GM19452 (cell line): ENCODE measurements at regions not wholly inside any gene's neighbourhood (a gene's known extent, or its start where the extent isn't known, plus 50 kb on each side); places are given as distances from the start of the nearest gene placed in this dataset.
"Not testable (repeated sequence)": the region's sequence is repeated elsewhere in the genome, so short reads cannot be mapped to it uniquely, and the experiment has no call there.

Source experiments
- ATAC-seq: cut with Tn5 transposase; IDR thresholded peaks from one replicate; pipeline ENCODE4 v1.9.1; 2021; ENCODE audit not compliant: unreplicated experiment

DNA sequence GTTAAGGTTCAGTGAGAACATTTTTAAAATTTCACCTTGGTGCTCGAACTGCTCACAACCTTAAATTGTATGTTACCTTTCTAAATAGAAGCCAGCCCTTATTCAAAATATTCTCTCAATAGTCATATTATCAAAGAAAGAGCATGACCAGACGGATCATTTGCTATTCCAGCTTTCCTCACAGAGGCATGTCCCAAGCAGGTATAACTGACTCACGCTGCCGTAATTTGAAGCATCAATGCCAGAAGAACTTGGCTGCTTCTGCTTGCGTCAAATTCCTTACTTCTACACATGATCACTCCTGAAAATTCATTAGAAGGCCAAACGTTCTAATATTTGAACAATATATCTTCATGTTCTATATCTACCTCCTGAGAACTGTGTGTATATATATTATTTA lies 69.5 kb upstream of the VGLL4 start:
- no peak for ATAC-seq

- no peak for ATAC-seq
These were observed 68.9 kb upstream of the VGLL4 start for GRCh38 chr3:11712646-11713045.

- no peak for ATAC-seq
These were observed 68.2 kb upstream of the VGLL4 start for GRCh38 chr3:11711876-11712275.

DNA sequence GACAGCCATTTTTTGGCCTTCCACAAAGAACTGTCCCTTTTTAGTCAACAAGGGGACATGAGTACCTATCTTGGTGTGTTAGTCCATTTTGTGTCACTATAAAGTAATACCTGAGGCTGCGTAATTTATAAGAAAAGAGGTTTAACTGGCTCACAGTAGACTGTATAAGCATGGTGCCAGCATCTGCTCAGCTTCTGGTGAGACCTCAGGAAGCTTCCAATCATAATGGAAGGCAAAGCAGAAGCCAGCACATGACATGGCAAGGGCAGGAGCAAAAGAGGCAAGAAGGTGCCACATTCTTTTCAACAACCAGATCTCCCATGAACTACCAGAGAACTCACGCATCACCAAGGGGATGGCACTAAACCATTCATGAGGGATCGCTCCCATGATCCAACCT lies 66.1 kb upstream of the VGLL4 start:
- no peak for ATAC-seq

GRCh38 chr3:11707084-11707483 lies 63.4 kb upstream of the VGLL4 start:
- ATAC-seq: not testable (repeated sequence)

GRCh38 chr3:11706604-11707003 lies 62.9 kb upstream of the VGLL4 start:
- no peak for ATAC-seq

GRCh38 chr3:11705049-11705448 lies 61.3 kb upstream of the VGLL4 start:
- ATAC-seq: no peak

DNA sequence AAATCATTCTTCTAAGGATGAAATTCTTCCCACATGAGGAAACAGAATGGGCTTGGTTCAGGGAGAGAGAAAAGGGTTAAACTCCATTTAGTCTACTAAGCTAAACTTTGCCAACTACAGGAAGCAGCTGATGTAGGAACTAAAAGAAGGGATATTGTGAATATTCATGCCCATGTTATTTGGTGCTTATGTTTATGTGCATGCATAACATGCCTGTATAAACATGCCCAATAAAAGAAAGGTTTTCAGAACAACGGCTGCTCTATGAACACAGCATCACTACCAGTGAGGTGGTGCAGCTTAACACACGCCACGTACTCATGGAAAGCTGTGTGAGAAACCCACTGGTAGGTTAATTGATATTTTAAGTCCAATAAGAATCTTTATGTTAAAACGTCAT lies 59.4 kb upstream of the VGLL4 start:
- no peak for ATAC-seq

GRCh38 chr3:11699083-11699427 lies 55.3 kb upstream of the VGLL4 start:
- no peak for ATAC-seq

- ATAC-seq: no peak
These were observed 54.8 kb upstream of the VGLL4 start for GRCh38 chr3:11698326-11699082.

DNA sequence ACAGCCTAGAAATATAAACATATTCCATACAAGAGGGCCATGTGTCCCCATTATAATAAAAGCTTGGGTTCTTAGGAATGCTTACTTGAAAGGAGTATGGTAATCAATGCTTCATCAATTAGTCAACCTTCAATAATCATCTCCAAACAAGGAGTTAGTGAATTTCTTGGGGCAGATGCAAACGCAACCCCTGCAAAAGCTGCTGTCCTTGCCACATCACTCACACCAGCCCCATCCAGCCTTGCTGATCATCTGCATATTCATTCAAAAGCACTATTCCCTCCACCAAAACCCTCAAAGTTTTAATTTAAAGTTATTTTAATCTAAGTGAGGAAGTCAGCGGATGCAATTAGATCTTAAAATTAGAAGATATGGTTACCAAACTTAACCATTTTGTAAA lies 54.0 kb upstream of the VGLL4 start:
- no peak for ATAC-seq

- ATAC-seq: no peak
These were observed 52.3 kb upstream of the VGLL4 start for GRCh38 chr3:11696054-11696453.
